Upper lobe of right lung (tissue), 1 donor: ENCODE measurements at regions not wholly inside any gene's neighbourhood (a gene's known extent, or its start where the extent isn't known, plus 50 kb on each side); places are given as distances from the start of the nearest gene placed in this dataset.

Experiments used
- ATAC-seq: fragments of 200-7000 bp; cut with Tn5 transposase; one replicate; pipeline ENCODE4 v1.9.1; 2020; ENCODE audit warnings: mild to moderate bottlenecking, moderate library complexity
- DNase-seq: peaks from one replicate; pipeline ENCODE4 v3.0.0-alpha.2; 2020
- H3K27ac ChIP-seq: fragments of 200-600 bp; one replicate; pipeline ENCODE4 v1.8.0; 2022
- H3K27me3 ChIP-seq: fragments of 200-600 bp; one replicate; pipeline ENCODE4 v1.8.0; 2022; ENCODE audit warnings: mild to moderate bottlenecking
- H3K36me3 ChIP-seq: fragments of 200-600 bp; one replicate; pipeline ENCODE4 v1.8.0; 2022
- H3K4me1 ChIP-seq: fragments of 200-600 bp; one replicate; pipeline ENCODE4 v1.8.0; 2022
- H3K4me3 ChIP-seq: fragments of 200-600 bp; one replicate; pipeline ENCODE4 v1.8.0; 2022; ENCODE audit warnings: mild to moderate bottlenecking
- H3K9me3 ChIP-seq: fragments of 200-600 bp; one replicate; pipeline ENCODE4 v1.8.0; 2022
- CTCF ChIP-seq: fragments of 200-600 bp; IDR thresholded peaks from one replicate; pipeline ENCODE4 v1.8.0; 2022; ENCODE audit warnings: antibody characterized with exemption
- intact Hi-C: fragments of 100-400 bp; cut with DNase I; formaldehyde crosslinking; loops from one replicate; pipeline ENCODE4 v1.11.0; 2022
- donor health status: DM: no; HTN: yes; CAD: no; lungs with severe emphysema.

GRCh38 chrY:15583111-15583510 is 1058.8 kb downstream of the NLGN4Y start:
- TF ChIP-seq CTCF: no peak
- H3K4me3 ChIP-seq: no peak overlapping the region
- no peaks in the 10 kb centered on the region for H3K36me3 ChIP-seq
- H3K4me1 ChIP-seq: no peaks in the 10 kb centered on the region
- ATAC-seq (no peak), DNase-seq (no peak)
- no peaks in the 10 kb centered on the region for H3K27me3 ChIP-seq
- no peak overlapping the region for H3K27ac ChIP-seq
- intact Hi-C loops: no loop called here
- no peaks in the 10 kb centered on the region for H3K9me3 ChIP-seq

GRCh38 chrY:15592957-15593356 is 1068.6 kb downstream of the NLGN4Y start:
- Histone ChIP-seq H3K36me3 (no peaks in the 10 kb centered on the region), H3K27me3 (no peaks in the 10 kb centered on the region), H3K4me1 (no peaks in the 10 kb centered on the region), H3K9me3 (no peaks in the 10 kb centered on the region), H3K27ac (no peak overlapping the region), H3K4me3 (no peak overlapping the region)
- intact Hi-C loops: no loop called here
- ATAC-seq (no peak), DNase-seq (no peak)
- no peak for TF ChIP-seq CTCF

GRCh38 chrY:15593476-15594160 is 1069.3 kb downstream of the NLGN4Y start:
- no peak for DNase-seq

GRCh38 chrY:15594179-15594578 is 1069.8 kb downstream of the NLGN4Y start:
- Histone ChIP-seq H3K4me3 (no peak overlapping the region), H3K36me3 (no peaks in the 10 kb centered on the region), H3K4me1 (no peaks in the 10 kb centered on the region), H3K9me3 (no peaks in the 10 kb centered on the region), H3K27me3 (no peaks in the 10 kb centered on the region), H3K27ac (no peak overlapping the region)
- ATAC-seq (no peak), DNase-seq (no peak)
- intact Hi-C loops: no loop called here
- no peak for TF ChIP-seq CTCF

More at GRCh38 chrY:15593476-15594160, 1069.3 kb downstream of the NLGN4Y start:
- no peak overlapping the region for H3K27ac ChIP-seq
- H3K4me1 ChIP-seq: no peaks in the 10 kb centered on the region
- no peaks in the 10 kb centered on the region for H3K9me3 ChIP-seq
- no peaks in the 10 kb centered on the region for H3K36me3 ChIP-seq
- no peak overlapping the region for H3K4me3 ChIP-seq
- no peaks in the 10 kb centered on the region for H3K27me3 ChIP-seq
- no peak for ATAC-seq
- no peak for TF ChIP-seq CTCF
- intact Hi-C loops: no loop called here

GRCh38 chrY:15600565-15600964 is 1076.2 kb downstream of the NLGN4Y start:
- no peak for DNase-seq
- intact Hi-C loops: no loop called here
- no peak for TF ChIP-seq CTCF
- Histone ChIP-seq H3K4me3 (no peak overlapping the region), H3K4me1 (no peaks in the 10 kb centered on the region), H3K36me3 (no peaks in the 10 kb centered on the region), H3K27me3 (no peaks in the 10 kb centered on the region), H3K9me3 (no peaks in the 10 kb centered on the region), H3K27ac (no peak overlapping the region)
- no peak for ATAC-seq

GRCh38 chrY:15624370-15624769 is 1100.0 kb downstream of the NLGN4Y start:
- no peak for TF ChIP-seq CTCF
- Histone ChIP-seq H3K27me3 (no peaks in the 10 kb centered on the region), H3K27ac (no peak overlapping the region), H3K9me3 (no peaks in the 10 kb centered on the region), H3K4me3 (no peak overlapping the region), H3K4me1 (no peaks in the 10 kb centered on the region), H3K36me3 (no peaks in the 10 kb centered on the region)
- intact Hi-C loops: no loop called here
- ATAC-seq (no peak), DNase-seq (no peak)
